ENCODE measurements at regions not wholly inside any gene's neighbourhood (a gene's known extent, or its start where the extent isn't known, plus 50 kb on each side); places are given as distances from the start of the nearest gene placed in this dataset.

GRCh38 chrX:20530406-20530921 lies 263.8 kb upstream of the RPS6KA3 start:
- ATAC-seq (peak; percentile 68), DNase-seq (ENCODE audit: extremely low read depth in 1 of 4, low spot score in 3 of 4) (peak; percentile 33 to 55 (median 48)), FAIRE-seq (peak; percentile 60)
- Histone ChIP-seq H3K36me3 (ENCODE audit: control insufficient read depth, insufficient read depth, low read length) (no peaks in the 10 kb centered on the region), H3K9me3 (replicated peaks; ENCODE audit: control insufficient read depth, insufficient read depth, low read depth, low read length) (no peaks in the 10 kb centered on the region), H3K4me3 (no peak overlapping the region), H4K20me1 (replicated peaks; ENCODE audit: control insufficient read depth, insufficient read depth, low read length) (no peaks in the 10 kb centered on the region), H3K4me2 (ENCODE audit: insufficient read depth, low read length) (no peak overlapping the region), H3K27ac (ENCODE audit: extremely low read depth, low read depth, low read length) (no peak overlapping the region), H3K4me1 (replicated peaks in 1 of 2; ENCODE audit: control insufficient read depth in 2 of 2, insufficient read depth in 2 of 2, low read length in 2 of 2) (no peaks in the 10 kb centered on the region), H3K9ac (ENCODE audit: insufficient read depth in 1 of 2, low read depth in 2 of 2, low read length in 2 of 2) (no peak overlapping the region), H3K79me2 (ENCODE audit: control insufficient read depth, insufficient read depth, low read length) (no peaks in the 10 kb centered on the region), H2AFZ (ENCODE audit: low read depth, low read length) (no peak overlapping the region), H3K9me1 (ENCODE audit: control insufficient read depth, insufficient read depth, low read length) (no peaks in the 10 kb centered on the region), H3K27me3 (ENCODE audit: control insufficient read depth in 2 of 2, insufficient read depth in 2 of 2, low read length in 2 of 2) (no peaks in the 10 kb centered on the region)
- intact Hi-C loops (cut with micrococcal nuclease) (loop anchor here (5.0 kb wide), 1 partner anchor 1197 kb away; no protein-coding TSS in a partner anchor), in situ Hi-C loops (cut with MboI) (loop anchor here (5.0 kb wide), 1 partner anchor 1212 kb away; no protein-coding TSS in a partner anchor)
- WGBS (ENCODE audit: insufficient coverage, low coverage, missing lambda C conversion rate): 2% methylated on average over 9 of the region's 9 CpGs
- CTCF ChIA-PET (ENCODE audit: low intra/inter-chr PET ratio): interaction anchor here (0.7 to 1.3 kb wide), 2 partner anchors 1216 to 1445 kb away, joined by 3 to 5 read pairs; no protein-coding TSS in a partner anchor
- BruUV-seq (replicated peaks): no TSS peak
- POLR2A ChIA-PET: interaction anchor here (0.8 kb wide), 1 partner anchor 1256 kb away, joined by 3 read pairs; no protein-coding TSS in a partner anchor
- 0 out of 2 replicates have a peak, but pooled peaks have one; percentile 22 for TF ChIP-seq SMC3 (conservative IDR thresholded peaks at IDR 0.05; ENCODE audit: insufficient read depth, low read depth, low read length)
- no peak for TF ChIP-seq FOXJ3 (CRISPR knock-in tag; IDR thresholded peaks at IDR 0.05)
- no peak for TF ChIP-seq NFATC3 (IDR thresholded peaks at IDR 0.05)
- TF ChIP-seq THRAP3 (IDR thresholded peaks at IDR 0.05; ENCODE audit: borderline replicate concordance): no peak
- TF ChIP-seq NCOA2 (IDR thresholded peaks at IDR 0.05; ENCODE audit: partially characterized antibody in 2 of 2): no peak
- peak; percentile 54 to 68 (median 61) for TF ChIP-seq CTCF (IDR thresholded peaks at IDR 0.05 in 2 of 3, conservative IDR thresholded peaks at IDR 0.05 in 1 of 3; ENCODE audit: insufficient read depth in 2 of 3, low read depth in 1 of 3, low read length in 3 of 3)
- TF ChIP-seq RAD21 (CRISPR knock-in tag; conservative IDR thresholded peaks at IDR 0.05 in 1 of 2, IDR thresholded peaks at IDR 0.05 in 1 of 2): peak; percentile 48 to 69
- TF ChIP-seq SMARCE1 (IDR thresholded peaks at IDR 0.05): no peak
- TF ChIP-seq KAT7 (CRISPR knock-in tag; IDR thresholded peaks at IDR 0.05; ENCODE audit: borderline replicate concordance): no peak
- TF ChIP-seq USF2 (CRISPR knock-in tag; IDR thresholded peaks at IDR 0.05): no peak
- no peak for TF ChIP-seq CBFA2T3 (IDR thresholded peaks at IDR 0.05)

All from K562 (cell line).